ENCODE measurements at regions not wholly inside any gene's neighbourhood (a gene's known extent, or its start where the extent isn't known, plus 50 kb on each side); places are given as distances from the start of the nearest gene placed in this dataset.

DNA sequence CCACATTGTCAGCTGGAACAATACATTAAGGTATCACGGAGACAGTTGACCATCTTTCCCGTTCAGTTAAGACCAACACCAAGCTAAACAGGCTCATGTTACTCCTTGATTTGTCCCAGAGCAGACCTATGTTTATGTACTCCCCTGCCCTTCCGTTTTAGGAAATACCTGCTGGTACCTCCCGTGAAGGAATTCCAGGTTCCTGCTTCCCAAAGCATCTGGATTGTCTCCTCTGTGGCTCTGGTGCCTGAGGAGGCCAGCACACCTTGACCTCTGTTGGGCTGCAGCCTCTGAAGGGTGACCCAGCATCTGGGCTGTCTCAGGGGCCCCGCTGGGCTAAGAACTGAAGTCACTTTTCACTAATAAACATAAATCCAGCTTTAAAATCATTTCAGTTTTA is 647.8 kb upstream of the MARCKS start:
- TF ChIP-seq, protein P1, sequence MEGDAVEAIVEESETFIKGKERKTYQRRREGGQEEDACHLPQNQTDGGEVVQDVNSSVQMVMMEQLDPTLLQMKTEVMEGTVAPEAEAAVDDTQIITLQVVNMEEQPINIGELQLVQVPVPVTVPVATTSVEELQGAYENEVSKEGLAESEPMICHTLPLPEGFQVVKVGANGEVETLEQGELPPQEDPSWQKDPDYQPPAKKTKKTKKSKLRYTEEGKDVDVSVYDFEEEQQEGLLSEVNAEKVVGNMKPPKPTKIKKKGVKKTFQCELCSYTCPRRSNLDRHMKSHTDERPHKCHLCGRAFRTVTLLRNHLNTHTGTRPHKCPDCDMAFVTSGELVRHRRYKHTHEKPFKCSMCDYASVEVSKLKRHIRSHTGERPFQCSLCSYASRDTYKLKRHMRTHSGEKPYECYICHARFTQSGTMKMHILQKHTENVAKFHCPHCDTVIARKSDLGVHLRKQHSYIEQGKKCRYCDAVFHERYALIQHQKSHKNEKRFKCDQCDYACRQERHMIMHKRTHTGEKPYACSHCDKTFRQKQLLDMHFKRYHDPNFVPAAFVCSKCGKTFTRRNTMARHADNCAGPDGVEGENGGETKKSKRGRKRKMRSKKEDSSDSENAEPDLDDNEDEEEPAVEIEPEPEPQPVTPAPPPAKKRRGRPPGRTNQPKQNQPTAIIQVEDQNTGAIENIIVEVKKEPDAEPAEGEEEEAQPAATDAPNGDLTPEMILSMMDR (IDR thresholded peaks at IDR 0.05), result no peak
- TF ChIP-seq EZH2phosphoT487 (IDR thresholded peaks at IDR 0.05; ENCODE audit: borderline replicate concordance, low read depth), result no peak

Data from SK-N-SH (cell line).